Globus pallidus (tissue), 1 donor: ENCODE measurements at regions not wholly inside any gene's neighbourhood (a gene's known extent, or its start where the extent isn't known, plus 50 kb on each side); places are given as distances from the start of the nearest gene placed in this dataset.
"Not testable (repeated sequence)": the region's sequence is repeated elsewhere in the genome, so short reads cannot be mapped to it uniquely, and the experiment has no call there.

Experiments
- DNase-seq: peaks from one replicate; pipeline ENCODE4 v3.0.0-alpha.2; 2015; ENCODE audit warnings: low spot score

DNA sequence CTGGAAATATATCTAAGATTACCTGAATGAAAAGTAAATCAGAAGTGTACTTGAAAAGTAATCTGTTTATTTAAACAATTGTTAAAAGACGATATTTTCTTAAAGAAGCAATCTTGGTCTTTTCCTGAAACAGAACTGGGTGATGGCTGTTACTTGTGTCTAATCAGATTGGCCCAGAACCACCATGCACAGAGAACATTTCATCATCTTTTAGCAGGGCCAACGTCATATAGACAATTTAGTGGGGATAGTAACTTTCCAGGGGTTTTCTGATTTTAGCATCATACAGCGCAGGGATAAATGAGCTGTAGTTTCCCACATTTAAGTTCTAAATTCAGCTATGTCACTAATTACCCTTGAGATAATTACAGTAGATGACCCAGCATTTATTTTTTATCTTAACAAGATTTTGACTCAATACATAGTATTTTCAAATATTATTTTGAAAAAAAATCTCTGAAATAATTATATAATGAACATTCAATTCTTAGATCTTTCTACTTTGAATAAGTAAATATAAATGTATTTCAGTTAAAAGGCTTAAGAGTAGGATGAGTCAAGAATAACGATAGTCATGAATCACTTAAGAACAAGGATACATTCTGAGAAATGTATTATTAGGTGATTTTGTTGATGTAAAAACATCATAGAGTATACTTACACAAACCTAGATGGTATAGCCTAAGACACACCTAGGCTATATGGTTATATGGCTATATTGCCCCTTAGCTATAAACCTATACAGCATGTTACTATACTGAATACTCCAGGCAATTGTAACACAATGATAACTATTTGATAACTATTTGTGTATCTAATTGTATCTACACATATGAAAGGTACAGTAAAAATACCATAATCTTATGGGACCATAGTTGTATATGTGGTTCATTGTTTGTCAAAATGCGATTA lies 103.8 kb upstream of the MME start:
- no peak for DNase-seq

DNA sequence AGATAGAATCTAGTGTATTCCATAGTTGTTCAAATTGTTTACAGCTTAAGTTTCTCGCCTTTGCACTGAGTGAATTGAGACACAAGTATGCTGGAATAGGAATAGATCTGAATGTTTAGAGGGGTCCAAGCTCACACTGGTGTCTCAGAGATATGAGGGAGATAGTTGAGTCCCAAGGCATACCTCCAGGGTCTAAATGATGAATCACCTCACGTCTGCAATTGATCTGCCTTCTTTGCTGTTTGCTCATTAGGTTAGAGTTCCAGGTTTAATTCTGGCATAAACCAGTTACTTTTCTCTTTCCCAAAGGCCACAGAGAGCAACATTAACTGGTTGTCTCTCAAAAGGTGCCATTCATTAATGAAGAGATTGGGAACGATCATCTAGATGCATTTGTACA lies 106.3 kb upstream of the MME start:
- no peak for DNase-seq

DNA sequence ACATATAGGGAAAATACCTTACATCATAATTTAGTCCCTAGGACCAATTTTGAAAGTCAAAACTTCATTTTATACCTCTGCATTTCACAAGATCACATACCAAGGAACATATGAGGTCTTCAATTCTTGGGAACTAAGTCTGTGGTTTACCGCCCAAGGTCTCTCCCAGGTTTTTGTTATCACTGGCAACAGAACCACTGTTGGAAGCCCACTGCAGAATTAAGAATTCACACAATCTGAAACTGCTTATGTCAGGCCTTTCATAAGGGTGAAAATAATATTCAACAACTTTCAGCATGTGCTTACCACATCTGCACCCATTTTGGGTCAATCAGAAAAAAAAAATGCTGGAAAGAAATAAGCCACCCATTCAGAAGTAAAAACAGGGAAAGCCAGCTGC lies 107.2 kb upstream of the MME start:
- no peak for DNase-seq

DNA sequence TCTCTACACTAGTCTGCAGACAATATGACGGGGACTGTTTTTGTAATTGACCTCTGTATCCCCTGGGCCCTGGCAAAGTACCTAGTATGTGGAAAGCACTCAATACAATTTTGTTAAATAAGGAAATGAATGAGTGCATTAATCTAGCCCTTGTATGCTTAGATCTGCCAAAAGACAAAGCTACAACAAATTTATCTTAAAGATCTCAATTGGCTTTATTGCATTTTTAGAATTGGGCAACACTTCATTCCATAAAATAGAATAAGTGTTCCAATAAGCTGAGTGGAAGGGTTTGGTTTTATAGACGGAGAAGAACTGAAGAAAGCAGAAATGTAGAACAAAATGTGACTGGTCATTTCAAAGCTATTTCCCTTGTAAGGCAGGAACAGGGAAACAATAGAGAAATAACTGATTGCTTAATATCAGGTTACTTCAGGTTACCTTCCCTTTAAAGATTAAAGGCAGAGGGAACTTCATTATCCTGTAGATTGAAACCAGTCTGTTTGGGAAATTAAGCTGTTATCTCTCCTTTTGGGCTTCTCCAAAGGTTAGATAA lies 108.3 kb upstream of the MME start:
- DNase-seq, result no peak

DNA sequence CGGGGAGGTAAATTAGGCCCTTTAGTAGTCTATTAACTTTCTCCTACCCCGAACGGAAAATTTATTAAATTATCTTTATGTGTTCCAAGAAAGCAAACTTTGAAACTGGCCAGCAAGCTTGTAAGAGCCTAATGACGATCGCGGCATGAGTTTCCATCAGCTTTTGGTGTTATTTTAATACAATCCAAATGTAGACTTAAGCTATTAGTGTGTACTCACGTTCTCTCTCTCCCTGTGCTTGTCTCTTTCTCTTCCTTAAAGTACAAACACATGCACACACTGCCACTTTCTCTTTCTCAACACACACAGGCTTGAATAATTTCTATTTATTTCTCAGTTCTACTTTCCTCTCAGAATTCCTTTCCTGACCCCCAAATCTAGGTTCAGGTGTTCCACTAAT lies 108.8 kb upstream of the MME start:
- DNase-seq, result no peak

DNA sequence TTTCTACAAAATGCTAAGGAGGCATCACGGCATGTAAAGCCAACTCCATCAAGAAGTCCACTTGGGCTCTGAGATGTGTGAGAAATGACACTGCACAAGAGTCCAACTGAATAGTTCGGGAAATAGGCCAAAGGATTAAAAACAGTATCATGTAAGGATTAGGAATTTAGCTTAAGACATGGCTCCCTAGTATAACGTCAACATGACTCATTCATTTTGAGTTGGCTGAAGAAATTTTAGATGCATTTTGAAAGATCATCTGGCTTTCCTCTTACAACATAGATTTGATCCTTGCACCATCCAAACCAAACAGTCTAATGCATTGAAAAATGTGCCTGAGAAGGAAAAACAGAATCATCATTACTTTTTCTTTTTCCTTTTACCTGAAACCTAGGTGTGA lies 109.3 kb upstream of the MME start:
- DNase-seq, result no peak

DNA sequence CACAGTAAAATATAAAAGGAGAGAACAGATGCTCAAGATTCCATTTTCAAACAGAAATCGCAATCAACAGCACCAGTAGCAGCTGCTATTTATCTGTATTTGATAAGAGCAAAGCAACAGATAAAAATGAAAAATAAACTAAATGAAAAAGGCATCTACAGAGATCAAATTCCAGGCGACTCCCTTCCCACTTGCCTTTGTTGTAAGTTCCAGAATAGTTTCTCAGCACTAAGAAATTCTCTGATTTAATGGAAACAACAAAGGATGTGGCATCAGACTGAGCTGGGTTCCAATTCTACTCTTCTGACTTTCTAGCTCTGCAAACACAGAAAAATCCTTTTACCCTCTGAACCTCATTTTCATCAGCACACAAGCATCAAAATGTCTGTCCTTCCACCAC lies 110.8 kb upstream of the MME start:
- DNase-seq, result no peak

DNA sequence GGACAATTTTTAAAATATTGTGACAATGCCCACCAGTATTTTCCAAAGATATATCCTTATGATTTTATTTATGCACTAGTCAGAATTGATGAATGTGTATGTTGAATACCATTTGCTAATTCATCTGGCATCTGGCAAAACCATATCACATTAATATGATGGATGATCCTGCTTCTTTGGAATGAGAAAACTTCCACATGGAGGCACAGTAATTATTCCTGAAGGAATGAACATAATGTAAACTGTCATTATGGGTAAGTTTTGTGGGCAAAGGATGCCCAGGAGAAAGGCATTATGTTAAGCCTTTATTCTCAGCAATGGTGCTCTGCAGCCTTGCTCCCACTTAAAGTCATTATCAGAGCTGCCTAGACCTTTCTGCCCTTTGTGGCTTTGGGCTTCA lies 113.0 kb upstream of the MME start:
- DNase-seq, result no peak

DNA sequence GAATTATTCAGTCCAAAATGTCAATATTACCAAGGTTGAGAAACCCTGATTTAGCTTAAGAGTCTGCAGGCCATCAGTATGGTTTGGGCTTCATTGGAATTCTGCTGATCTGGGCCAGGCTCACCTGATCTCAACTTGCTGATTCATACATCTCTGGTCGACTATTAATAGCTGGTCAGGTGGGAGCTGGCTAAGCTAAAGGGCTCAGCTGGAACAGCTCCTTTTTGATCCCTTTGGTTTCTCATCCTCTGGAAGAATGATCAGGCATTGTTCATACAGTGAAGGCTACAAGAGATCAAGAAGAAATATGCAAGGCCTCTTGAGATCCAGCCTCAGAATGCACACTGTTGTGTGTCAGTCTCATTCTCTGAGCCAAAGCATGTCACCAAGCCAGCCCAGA lies 123.3 kb upstream of the MME start:
- no peak for DNase-seq

DNA sequence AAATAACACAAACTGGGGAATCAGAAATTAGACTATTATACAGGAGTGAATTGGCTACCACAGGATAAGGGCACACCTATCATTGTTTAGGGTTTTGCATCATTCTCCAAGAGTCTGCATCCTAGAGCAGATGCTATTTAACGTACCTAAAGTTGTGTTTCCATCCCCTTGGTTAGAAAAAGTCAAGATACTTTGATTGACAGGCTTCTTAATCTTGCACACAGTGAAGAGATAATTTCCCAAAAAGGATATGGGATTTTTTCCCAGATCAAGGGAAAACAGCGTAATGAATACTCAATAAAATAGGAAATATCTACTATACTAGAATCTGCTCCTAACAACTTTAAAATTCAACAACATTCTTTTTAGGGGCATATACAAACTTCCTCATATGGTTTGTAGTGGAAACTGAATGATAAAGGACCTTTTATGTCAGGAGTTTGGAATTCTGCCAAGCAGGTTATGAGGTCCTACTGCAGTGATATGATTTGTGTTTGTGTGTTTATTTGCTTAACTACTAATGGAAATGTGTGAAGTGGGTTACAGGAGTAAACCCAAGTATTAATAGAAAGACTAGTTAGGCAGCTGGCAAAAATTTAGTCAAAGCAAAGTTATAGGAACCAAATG lies 124.1 kb upstream of the MME start:
- DNase-seq, result no peak

DNA sequence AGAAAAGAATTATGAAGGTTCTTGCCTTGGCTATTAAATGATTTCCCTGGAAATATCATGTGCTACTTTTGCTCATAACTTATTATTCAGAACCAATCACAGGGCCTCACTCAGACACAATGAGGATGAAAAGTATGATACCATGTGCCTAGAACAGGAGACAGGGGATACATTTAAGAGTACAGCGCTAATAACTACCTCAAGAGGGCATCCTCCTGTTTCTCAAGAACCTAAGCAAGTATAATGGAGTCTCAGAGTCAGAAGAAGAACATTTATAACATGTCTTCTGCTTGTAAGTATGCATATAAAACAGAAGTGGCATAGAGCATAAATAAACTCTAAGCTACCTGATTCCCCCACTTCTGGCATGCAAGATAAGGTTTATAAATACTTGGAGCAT lies 125.4 kb upstream of the MME start:
- no peak for DNase-seq

DNA sequence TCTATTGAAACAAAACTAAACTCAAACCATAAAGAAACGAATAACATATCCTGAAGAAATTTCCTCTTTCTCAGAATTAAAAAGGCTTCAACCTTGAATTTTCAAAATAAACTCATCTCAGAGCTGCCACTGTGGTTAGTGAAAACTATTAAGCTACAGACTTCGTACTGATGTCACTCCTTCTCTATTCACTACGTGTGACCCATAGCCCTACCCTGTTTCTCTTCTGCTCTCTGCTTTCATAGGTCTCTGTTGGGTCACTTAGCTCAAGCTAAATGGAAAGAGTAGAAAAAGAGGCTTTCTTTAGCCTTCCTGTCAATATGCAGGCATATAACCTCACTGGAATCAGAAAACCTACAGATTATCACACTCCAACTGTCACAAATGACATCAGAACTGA lies 126.6 kb upstream of the MME start:
- no peak for DNase-seq

DNA sequence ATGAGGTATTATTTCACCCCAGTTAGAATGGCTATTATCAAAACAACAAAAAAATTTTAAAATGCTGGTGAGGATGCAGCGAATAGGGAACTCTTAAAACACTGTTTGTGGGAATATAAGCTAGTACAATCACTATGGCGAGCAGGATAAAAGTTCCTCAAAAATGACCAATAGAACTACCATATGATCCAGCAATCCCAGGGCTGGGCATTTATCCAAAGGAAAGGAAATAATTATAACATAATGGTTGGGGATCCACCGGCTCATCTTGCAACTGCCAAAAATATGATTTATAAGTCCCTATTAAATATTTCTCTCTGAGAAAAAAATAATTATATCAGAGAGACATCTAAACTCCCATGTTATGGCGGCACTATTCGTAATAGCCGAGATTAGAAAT lies 127.6 kb upstream of the MME start:
- DNase-seq, result no peak

DNA sequence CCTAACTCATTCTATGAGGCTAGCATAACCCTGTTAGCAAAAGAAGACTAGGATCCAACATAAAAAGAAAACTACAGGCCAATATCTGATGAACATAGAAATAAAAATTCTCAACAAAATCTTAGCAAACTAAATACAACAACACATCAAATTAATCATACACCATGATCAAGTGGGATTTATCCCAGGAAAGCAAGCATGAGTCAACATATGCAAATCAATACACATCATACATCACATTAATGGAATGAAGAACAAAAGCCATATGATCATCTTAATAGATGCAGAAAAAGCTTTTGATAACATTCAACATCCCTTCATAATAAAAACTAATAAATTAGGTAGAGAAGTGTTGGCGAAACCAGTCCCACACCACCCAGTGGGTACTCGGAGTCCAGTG lies 136.1 kb upstream of the MME start:
- DNase-seq, result no peak

DNA sequence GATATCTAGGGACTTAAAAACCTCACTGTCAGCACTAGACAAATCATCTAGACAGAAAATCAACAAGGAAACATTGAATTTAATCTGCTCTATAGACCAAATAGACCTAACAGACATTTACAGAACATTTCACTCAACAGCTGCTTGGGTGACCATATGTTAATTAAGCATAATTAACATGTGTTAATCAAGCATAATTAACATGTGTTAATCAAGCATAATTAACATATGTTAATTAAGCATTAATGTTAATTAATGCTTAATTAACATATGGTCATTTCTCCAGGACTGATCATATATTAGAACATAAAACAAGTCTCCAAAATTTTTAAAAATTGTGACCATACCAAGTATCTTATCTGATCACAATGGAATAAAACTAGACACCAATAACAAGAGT lies 137.3 kb upstream of the MME start:
- DNase-seq, result no peak

DNA sequence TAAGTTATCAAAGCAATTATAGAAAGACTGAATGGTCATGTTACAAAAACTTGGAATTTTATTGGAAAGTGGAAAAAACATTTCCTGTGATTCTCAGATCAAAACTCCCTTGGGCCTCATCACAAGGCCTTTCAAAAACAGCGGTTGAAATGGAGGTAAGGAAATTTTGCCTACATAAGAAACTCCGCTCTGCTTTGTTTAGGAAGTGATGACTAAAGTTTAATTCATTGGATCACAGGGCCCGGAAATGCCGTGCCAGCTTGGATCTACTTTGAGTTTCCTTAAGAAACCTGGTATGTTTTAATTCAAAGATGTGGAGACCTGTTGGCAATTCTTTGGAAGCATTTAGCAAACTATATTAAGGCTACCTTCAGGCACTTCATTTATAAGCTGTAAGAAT lies 143.9 kb upstream of the MME start:
- DNase-seq, result no peak

DNA sequence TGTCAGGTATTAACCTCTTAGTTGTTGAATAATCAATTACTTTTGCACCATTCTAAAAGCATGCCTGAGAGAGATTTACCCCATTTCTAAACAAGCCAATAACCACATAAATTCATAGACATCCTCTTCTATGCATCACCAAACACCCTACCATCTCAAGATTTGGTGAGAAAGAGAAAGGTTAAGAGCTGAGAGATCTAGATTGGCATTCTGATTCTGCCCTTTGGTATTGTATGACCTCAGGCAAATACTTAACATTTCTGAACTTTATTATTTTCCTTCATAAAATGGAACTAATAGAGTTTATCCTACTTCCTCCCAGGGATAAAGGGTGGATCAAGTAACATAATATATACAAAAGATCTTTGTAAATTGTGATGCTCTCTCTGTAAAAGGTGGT lies 146.5 kb upstream of the MME start:
- no peak for DNase-seq

DNA sequence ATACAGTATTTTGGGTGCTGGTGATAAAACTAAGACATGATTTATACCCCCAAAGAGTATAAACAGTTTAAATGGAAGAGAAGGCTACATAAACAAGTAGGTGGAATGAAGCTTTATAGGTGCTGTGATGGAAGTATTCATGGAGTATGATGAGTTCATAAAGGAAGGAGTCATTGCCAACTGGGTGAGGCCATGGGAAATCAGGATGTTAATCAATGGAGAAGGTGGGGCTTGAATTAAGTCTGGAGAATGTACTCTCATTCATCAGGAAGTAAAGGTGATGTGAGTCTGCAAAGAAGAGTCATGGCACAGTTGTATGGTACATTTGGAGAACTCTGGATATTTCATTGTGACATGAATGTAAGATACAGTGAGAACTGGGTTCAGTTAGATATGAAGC lies 147.5 kb upstream of the MME start:
- no peak for DNase-seq

DNA sequence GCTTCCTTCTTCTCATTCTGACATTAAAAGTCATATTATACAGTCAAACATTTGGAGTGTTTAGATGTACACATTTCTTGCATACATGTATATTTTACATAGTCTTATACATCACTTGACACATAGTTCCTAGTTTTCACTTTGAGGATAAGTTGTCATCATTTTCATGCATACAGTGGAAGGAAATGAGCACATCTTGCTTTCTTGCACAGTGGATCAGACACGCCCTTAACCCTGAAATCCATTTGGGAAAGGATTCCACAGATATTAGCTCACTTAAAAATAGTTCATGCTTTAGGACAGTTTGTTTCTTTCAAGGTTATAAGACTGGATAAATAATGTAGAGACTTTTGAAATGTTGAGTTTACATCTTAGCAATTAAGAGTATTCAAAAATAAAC lies 148.6 kb upstream of the MME start:
- DNase-seq, result no peak

DNA sequence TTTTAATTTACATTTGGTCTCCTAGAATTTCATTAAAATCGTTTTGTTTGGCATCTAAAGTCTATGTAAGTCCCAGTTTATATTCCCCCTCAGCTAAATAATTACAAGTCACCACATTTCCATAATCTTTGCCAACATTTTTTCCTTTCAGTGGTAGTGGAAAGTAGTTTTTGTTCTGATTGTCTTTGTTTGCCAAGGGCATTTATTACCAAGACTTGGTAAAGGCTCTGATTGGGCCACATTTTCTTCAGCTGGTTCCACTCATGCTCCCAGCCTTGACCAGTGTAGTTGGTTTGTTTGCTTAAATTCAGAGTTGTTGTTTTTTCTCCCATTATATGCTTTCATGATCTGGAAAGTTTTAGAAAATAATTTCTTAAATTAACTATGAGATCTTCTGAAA lies 153.4 kb upstream of the MME start:
- DNase-seq, result no peak

DNA sequence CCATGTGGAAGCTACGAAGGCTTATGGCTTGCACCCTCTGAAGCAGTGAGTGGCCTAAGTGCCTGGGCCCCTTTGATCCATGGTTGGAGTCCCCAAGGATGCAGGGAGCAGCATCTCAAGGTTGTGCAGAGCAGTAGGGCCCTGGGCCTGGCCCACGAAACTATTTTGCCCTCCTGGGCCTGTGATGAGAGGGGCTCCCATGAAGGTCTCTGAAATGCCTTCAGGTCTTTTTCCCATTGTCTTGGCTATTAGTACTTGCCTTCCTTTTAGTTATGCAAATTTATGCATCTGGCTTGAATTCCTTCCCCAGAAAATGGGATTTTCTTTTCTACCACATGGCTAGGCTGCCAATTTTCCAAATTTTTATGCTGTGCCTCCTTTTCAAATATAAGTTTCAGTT lies 158.8 kb upstream of the MME start:
- DNase-seq, result no peak

DNA sequence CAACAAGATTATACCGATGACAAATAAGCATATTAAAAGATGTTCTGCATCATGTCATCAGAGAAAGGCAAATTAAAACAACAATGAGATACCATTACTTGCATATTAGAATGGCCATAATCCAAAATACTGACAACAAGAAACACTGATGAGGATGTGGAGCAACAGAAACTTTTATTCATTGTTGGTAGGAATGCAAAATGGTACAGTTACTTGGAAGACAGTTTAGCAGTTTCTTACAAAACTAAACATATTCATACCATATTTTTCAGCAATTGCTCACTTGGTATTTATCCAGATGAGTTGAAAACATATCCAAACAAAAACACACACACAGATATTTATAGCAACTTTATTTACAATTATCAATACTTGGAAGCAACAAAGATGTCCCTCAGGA lies 160.9 kb upstream of the MME start:
- DNase-seq, result no peak

DNA sequence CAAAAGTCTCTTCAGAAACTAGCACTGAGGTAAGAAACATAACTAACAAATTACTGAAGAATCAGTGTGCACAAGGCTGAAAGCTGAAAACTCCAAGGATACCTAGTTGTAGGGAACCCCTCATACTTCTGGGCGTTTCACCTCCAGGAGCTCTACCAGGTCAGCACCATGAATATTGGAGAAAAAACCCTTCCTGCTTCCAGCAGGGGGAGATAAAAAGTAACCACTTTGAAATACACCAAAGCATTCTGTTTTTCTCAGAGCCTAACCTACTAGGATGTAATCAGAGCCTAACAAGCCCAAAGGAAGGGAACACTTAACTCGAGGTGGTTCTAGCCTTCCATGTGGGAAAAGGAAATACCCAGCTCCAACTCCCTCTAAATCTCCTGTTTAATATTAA lies 175.8 kb upstream of the MME start:
- DNase-seq, result no peak

DNA sequence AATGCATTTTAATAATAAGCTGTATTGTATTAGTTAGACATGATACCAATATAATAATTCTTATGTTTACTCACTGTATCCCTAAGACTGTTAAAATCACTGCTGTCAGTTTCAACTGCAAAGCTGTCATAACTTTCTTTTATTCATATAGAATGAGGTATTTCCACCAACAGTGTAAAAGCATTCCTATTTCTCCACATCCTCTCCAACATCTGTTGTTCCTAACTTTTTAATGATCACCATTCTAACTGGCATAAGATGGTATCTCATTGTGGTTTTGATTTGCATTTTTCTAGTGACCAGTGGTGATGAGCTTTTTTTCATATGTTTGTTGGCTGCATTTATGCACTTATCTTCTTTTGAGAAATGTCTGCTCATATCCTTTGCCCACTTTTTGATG lies 177.6 kb upstream of the MME start:
- DNase-seq, result not testable (repeated sequence)
